Astrocyte (in vitro differentiated cells and primary cell): ENCODE measurements at regions not wholly inside any gene's neighbourhood (a gene's known extent, or its start where the extent isn't known, plus 50 kb on each side); places are given as distances from the start of the nearest gene placed in this dataset.

Experiments used
- CTCF ChIP-seq: IDR thresholded peaks from 2 replicates; pipeline ENCODE4 v1.5.1; 2011; ENCODE audit warnings: low read depth, mild to moderate bottlenecking, inconsistent platforms, low read length, moderate library complexity; ENCODE audit not compliant: insufficient read depth
- EZH2 ChIP-seq: IDR thresholded peaks from 2 replicates; pipeline ENCODE4 v1.6.1; 2012; ENCODE audit warnings: mild to moderate bottlenecking, low read length, inconsistent platforms; ENCODE audit not compliant: insufficient read depth

- TF ChIP-seq CTCF (no peak), EZH2 (no peak)
Measured at GRCh38 chr2:71857636-71858035, 290.0 kb downstream of the CYP26B1 start.
